Adrenal gland (tissue), 9 donors: ENCODE measurements at regions not wholly inside any gene's neighbourhood (a gene's known extent, or its start where the extent isn't known, plus 50 kb on each side); places are given as distances from the start of the nearest gene placed in this dataset.

Experiments used
- DNase-seq, 7 donors: peaks; one replicate each; pipeline ENCODE4 v3.0.0-alpha.2; 2019 to 2020
- H3K27ac ChIP-seq, 5 donors: fragments of 200-600 bp; sonication (generic) in 4 of 5; 1 replicate in 3 of 5; 2 replicates in 2 of 5; pipeline versions ENCODE4 v1.5.1 to v1.8.0; 2016 to 2020; ENCODE audit warnings: mild to moderate bottlenecking in 1 of 5
- H3K27me3 ChIP-seq: fragments of 200-600 bp; 2 replicates; pipeline ENCODE4 v1.8.0; 2021
- H3K36me3 ChIP-seq, 2 donors: fragments of 200-600 bp; replicated peaks in 1 of 2; 1 replicate in 1 of 2; 2 replicates in 1 of 2; pipeline versions ENCODE4 v1.5.1 to v1.8.0; 2018 to 2022
- H3K4me1 ChIP-seq, 2 donors: fragments of 200-600 bp; replicated peaks in 1 of 2; 1 replicate in 1 of 2; 2 replicates in 1 of 2; pipeline versions ENCODE4 v1.5.1 to v1.8.0; 2018 to 2021
- H3K4me3 ChIP-seq, 4 donors: fragments of 200-600 bp; sonication (generic) in 3 of 4; one replicate each; pipeline ENCODE4 v1.5.1; 2016 to 2018
- H3K9me3 ChIP-seq, 3 donors: fragments of 200-600 bp; sonication (generic) in 1 of 3; replicated peaks in 1 of 3; 1 replicate in 2 of 3; 2 replicates in 1 of 3; pipeline versions ENCODE4 v1.5.1 to v1.8.0; 2016 to 2021
- POLR2A ChIP-seq, 2 donors: fragments of 450-650 bp; IDR thresholded peaks; one replicate each; pipeline ENCODE4 v1.6.1; 2017; ENCODE audit warnings: antibody characterized with exemption in 2 of 2, mild to moderate bottlenecking in 2 of 2, moderate library complexity in 1 of 2
- WGBS, 4 donors: extraction: QIAGEN DNeasy Blood & Tissue Kit in 2 of 4; methylation state at CpG; one replicate each; pipeline versions ENCODE4 v1.1.5 to v1.1.7; 2013 to 2017; 5-methylcytosine and 5-hydroxymethylcytosine counted together
- intact Hi-C, 2 donors: fragments of 100-400 bp; cut with DNase I; formaldehyde crosslinking; loops; one replicate each; pipeline versions ENCODE4 v1.14.1 to v1.15.0; 2022 to 2023
- TF ChIP-seq, protein P1 (sequence below), 6 experiments: fragments of 450-650 bp in 4 of 6; fragments of 200-600 bp in 2 of 6; sonication (generic) in 1 of 6; IDR thresholded peaks; 1 replicate in 5 of 6; 2 replicates in 1 of 6; pipeline versions ENCODE4 v1.5.1 to v1.8.0; 2016 to 2021; ENCODE audit warnings: antibody characterized with exemption in 6 of 6, mild to moderate bottlenecking in 2 of 6, moderate library complexity in 1 of 6
- donor health status: healthy with polysubstance abuse.
- donor health status: Bipolar disorder and iron deficiency.
- donor health status: DM: yes; HTN: yes; CAD: no.
- donor health status: DM: no; HTN: no; CAD: no.
- donor health status: DM: no; HTN: no; CAD: no.

DNA sequence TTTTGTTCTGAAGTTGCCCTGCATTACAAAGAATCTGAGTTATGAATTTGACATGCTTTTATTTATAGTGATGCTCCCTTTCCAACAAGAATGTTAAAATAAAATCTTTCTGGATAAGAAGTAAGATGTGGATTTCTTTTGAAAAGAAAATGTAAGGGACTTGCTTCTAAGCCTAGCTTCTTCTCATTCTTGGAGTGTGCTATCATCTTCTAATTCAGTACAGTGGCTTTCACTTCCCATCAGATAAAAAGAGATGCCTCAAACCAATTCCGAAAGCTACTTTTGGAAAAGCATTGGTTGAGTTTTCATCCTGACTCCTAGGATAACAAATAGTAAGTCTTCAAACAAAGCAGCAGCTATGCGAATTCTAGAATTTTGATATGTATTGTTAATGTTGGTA is 197.0 kb upstream of the ZPLD1 start:
- H3K27me3 ChIP-seq = no peaks in the 10 kb centered on the region
- no peak overlapping the region for H3K4me3 ChIP-seq
- 78 to 90% (median 82%) methylated on average over 2 of the region's 2 CpGs for WGBS, 4 donors
- intact Hi-C loops = no loop called here
- DNase-seq = no peak
- H3K36me3 ChIP-seq = no peaks in the 10 kb centered on the region
- H3K4me1 ChIP-seq = no peaks in the 10 kb centered on the region
- H3K9me3 ChIP-seq = no peaks in the 10 kb centered on the region
- no peak for TF ChIP-seq POLR2A (IDR thresholded peaks at IDR 0.05)
- TF ChIP-seq, protein P1, sequence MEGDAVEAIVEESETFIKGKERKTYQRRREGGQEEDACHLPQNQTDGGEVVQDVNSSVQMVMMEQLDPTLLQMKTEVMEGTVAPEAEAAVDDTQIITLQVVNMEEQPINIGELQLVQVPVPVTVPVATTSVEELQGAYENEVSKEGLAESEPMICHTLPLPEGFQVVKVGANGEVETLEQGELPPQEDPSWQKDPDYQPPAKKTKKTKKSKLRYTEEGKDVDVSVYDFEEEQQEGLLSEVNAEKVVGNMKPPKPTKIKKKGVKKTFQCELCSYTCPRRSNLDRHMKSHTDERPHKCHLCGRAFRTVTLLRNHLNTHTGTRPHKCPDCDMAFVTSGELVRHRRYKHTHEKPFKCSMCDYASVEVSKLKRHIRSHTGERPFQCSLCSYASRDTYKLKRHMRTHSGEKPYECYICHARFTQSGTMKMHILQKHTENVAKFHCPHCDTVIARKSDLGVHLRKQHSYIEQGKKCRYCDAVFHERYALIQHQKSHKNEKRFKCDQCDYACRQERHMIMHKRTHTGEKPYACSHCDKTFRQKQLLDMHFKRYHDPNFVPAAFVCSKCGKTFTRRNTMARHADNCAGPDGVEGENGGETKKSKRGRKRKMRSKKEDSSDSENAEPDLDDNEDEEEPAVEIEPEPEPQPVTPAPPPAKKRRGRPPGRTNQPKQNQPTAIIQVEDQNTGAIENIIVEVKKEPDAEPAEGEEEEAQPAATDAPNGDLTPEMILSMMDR (IDR thresholded peaks at IDR 0.05) = no peak
- no peak overlapping the region for H3K27ac ChIP-seq

DNA sequence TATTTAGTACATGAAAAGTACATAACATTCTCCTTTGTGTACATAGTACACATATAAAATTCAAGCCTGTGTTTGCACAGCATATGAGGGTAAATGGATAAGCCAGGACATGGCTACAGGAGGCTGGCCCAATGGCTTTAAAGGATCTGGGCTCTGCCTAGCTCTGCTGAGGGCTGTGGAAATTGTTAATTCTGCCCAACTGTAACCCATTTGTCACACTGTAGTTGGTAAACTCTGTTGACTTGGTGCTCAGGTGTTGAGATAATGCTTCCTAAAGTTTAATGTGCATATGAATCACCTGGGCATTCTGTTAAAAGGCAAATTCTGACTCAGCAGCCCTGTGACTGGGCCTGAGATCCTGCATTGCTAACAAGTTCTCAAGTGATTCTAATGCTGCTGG is 196.5 kb upstream of the ZPLD1 start:
- Histone ChIP-seq H3K36me3 (no peaks in the 10 kb centered on the region), H3K27me3 (no peaks in the 10 kb centered on the region), H3K27ac (no peak overlapping the region), H3K4me1 (no peaks in the 10 kb centered on the region), H3K9me3 (no peaks in the 10 kb centered on the region), H3K4me3 (no peak overlapping the region)
- no peak for TF ChIP-seq POLR2A (IDR thresholded peaks at IDR 0.05)
- TF ChIP-seq, protein P1 (IDR thresholded peaks at IDR 0.05) = no peak
- intact Hi-C loops = no loop called here
- DNase-seq = no peak

DNA sequence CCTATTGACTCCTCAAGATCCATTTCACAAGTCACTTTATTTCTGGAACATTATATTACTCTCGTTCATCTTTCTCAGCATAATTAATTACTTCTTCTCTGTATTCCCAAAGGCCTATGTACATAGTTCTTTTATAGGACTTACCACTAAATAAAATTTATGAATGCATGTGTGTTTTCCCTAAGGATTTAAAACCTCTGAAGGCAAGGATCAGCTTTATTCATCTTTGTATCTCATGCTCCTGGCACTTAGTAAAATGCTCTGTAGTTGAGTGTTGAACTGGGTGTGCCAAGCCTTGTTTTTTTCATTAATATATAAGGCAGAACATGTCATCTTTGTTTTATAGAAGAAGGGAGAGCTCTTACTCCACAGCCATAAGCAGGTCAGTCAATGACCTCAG is 194.1 kb upstream of the ZPLD1 start:
- DNase-seq = no peak
- TF ChIP-seq POLR2A (IDR thresholded peaks at IDR 0.05) = no peak
- Histone ChIP-seq H3K9me3 (no peaks in the 10 kb centered on the region), H3K27ac (no peak overlapping the region), H3K36me3 (no peaks in the 10 kb centered on the region), H3K4me3 (no peak overlapping the region), H3K4me1 (no peaks in the 10 kb centered on the region), H3K27me3 (no peaks in the 10 kb centered on the region)
- intact Hi-C loops = loop anchor here in 1 of 2 donors (5.0 kb wide), 1 partner anchor 297 kb away; no protein-coding TSS in a partner anchor
- 63 to 74% (median 71%) methylated on average over 1 of the region's 1 CpG for WGBS, 4 donors

DNA sequence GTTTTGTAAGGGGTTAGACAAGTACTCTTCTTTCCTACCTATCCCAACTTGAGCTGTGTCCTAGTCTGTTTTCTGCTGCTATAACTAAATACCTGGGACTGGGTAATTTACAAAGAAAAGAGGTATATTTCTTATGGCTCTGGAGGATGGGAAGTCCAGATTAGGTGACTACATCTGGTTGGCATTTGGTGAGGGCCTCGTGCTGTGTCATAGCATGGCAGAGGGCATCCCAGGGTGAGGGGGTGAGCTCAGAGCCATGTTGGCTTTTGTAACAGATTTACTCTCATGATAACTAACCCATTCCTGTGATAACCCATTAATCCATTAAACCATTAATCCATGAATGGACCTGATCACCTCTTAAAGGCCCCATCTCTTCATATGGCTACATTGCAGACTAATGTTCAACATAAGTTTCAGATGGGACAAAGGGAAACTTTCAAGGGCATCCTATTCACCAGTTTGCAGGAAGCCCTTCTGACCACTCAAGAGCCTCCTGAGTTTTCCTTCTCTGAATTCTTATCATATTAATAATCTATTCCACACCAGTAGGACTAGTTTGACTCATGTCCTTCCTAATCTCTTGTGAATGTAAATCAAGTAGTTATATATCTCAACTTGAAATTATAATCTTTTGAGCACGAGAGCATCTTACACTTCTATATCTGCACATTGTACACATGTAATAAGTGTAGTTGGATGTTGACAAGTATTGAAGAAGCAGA is 185.7 kb upstream of the ZPLD1 start:
- intact Hi-C loops = no loop called here
- TF ChIP-seq, protein P1 (IDR thresholded peaks at IDR 0.05) = no peak
- TF ChIP-seq POLR2A (IDR thresholded peaks at IDR 0.05) = no peak

DNA sequence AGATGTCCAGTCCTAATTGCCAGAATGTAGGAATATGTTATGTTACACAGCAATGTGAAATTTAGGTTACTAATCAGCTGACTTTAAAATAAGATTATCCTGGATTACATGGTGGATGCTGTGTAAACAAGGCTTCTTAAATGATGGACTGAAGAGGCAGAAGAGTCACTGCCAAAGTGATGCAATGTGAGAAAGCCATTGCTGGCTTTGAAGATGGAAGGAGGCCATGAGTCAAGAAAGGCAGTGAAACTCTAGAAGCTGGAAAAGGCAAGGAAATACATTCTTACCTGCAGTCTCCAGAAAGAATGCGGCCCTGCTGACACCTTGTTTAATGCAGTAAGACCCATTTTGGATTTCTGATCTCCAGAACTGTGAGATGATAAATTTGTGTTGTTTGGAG is 179.1 kb upstream of the ZPLD1 start:
- WGBS, 4 donors = 89 to 98% (median 93%) methylated on average over 1 of the region's 1 CpG
- Histone ChIP-seq H3K27ac (no peak overlapping the region), H3K27me3 (no peaks in the 10 kb centered on the region), H3K36me3 (no peaks in the 10 kb centered on the region), H3K4me3 (no peak overlapping the region), H3K4me1 (no peaks in the 10 kb centered on the region), H3K9me3 (no peaks in the 10 kb centered on the region)
- intact Hi-C loops = no loop called here
- no peak for DNase-seq
- TF ChIP-seq, protein P1 (IDR thresholded peaks at IDR 0.05) = no peak
- no peak for TF ChIP-seq POLR2A (IDR thresholded peaks at IDR 0.05)

More for the DNA sequence above, 185.7 kb upstream of the ZPLD1 start:
- Histone ChIP-seq H3K27ac (no peak overlapping the region), H3K27me3 (no peaks in the 10 kb centered on the region), H3K9me3 (no peaks in the 10 kb centered on the region), H3K4me1 (no peaks in the 10 kb centered on the region), H3K36me3 (no peaks in the 10 kb centered on the region), H3K4me3 (no peak overlapping the region)
- no peak for DNase-seq
- 69 to 89% (median 76%) methylated on average over 2 of the region's 2 CpGs for WGBS, 4 donors
